HG03432 (cell line): ENCODE measurements at regions not wholly inside any gene's neighbourhood (a gene's known extent, or its start where the extent isn't known, plus 50 kb on each side); places are given as distances from the start of the nearest gene placed in this dataset.

ENCODE experiments used
- ATAC-seq: cut with Tn5 transposase; IDR thresholded peaks from one replicate; pipeline ENCODE4 v1.9.1; 2021; ENCODE audit warnings: mild to moderate bottlenecking, moderate library complexity; ENCODE audit not compliant: unreplicated experiment

DNA sequence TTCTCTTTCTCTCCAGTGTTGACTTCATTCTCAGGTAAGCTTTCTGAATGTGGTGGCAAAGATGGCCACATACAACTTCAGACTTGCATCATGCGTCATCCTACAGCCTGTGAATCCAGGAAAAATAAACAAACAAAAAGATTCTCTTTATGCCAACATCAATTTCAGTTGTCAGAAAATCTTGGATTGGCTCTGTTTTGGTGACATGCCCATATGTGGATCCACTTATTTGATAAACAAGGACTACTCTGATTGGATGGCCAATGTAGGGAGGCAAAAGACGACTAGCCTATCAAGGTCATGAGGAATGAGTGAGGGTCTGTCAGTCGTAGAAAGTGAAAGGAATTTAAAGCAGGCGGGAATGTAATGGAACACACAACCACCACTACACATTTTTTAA is 866.6 kb downstream of the USP25 start:
- no peak for ATAC-seq

- no peak for ATAC-seq
Observed at GRCh38 chr21:16597753-16598152, 868.0 kb downstream of the USP25 start.

DNA sequence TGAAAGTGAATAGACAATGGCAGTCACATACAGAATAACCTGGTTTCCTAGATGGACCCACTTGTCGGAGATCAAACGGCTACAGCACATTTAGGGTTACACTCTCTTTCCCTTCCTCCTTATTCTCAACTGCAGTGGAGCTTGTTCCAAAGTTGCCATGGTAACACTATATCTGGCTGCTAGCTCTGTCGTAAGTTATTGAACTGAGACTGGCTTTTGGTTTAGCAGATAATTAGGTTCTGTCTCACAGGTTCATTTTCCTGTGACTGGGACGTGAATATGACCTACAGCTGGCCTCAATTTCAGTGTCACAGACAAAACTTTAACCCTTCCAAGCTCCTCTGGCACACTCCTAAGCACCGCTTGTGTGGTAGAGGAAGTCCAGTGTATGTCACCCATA is 875.8 kb downstream of the USP25 start:
- ATAC-seq: no peak

- ATAC-seq: no peak
Observed at GRCh38 chr21:16606271-16606670, 876.5 kb downstream of the USP25 start.

- ATAC-seq: no peak
Observed at GRCh38 chr21:16608209-16608830, 878.5 kb downstream of the USP25 start.

- no peak for ATAC-seq
Observed at GRCh38 chr21:16619281-16619680, 889.5 kb downstream of the USP25 start.

- no peak for ATAC-seq
Observed at GRCh38 chr21:16620786-16621320, 891.1 kb downstream of the USP25 start.

- no peak for ATAC-seq
Observed at GRCh38 chr21:16624479-16625118, 888.2 kb upstream of the CXADR start.

- no peak for ATAC-seq
Observed at GRCh38 chr21:16625491-16625890, 887.4 kb upstream of the CXADR start.

- ATAC-seq: no peak
Observed at GRCh38 chr21:16633831-16634459, 878.9 kb upstream of the CXADR start.

DNA sequence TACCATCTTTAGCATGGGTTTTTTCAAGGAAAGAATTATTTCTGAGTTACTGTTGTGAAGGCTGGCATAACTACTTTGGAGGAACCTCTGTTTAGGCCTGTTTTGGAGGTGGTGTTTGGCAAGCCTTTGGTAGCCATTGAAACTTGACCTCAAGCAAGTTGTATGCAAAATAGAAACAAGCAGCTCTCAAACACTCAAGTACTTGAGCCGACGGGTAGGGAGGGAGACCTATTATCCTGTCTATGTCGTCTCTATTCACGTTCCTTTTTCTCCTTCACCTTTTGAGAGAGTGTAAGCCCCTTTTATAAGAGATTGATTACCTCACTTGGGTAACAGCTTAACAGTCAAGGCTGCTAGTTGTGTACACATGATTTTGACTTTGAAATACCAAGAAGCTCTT is 878.3 kb upstream of the CXADR start:
- no peak for ATAC-seq

DNA sequence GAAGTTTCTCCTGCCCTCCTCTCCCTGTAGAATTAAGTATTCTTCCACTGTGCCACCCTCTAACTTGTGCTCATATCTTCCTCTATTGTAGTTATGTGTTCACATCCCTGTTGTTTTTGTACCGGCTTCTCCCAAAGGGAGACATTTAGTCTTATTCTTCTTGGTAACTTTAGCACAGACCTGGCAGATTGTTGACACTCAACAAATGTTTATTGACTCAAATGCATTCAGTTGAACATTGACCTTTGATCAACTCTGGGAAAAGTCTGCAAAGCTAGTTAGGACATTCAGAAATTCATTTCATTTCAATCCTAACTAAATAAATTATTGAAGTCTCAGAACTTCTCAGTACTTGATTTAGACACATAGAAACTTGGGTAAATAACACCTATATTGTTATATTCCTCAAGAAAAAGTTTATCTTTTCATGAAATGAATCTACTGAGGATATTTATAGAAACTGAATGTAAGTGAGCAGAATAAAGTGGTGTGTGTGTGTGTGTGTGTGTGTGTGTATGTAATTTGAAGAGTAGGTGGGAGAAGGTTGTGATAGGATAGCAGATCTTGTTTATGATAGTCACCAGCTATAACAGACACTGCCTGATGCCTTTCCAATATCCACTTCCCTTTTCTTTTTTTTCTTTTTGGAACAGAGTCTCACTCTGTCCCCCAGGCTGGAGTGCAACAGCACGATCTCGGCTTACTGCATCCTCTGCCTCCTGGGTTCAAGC is 872.4 kb upstream of the CXADR start:
- no peak for ATAC-seq

DNA sequence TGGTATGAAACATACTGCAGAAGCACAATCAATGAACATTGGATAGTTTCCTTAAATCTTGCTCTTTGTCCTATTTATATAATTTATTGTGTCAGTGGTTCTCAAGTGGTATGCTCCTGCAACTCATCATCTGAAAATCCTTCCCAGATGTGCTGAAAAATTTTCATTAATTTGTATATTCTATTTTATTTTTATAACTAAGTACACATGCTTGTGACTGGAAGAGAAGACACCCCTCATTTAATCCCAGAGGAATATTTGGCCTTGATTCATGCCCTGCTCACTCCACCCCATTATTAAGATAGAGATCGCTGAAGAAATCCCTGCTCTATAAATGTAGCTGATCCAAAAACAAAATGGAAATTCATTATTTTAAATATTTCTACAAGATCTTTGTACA is 870.5 kb upstream of the CXADR start:
- no peak for ATAC-seq

DNA sequence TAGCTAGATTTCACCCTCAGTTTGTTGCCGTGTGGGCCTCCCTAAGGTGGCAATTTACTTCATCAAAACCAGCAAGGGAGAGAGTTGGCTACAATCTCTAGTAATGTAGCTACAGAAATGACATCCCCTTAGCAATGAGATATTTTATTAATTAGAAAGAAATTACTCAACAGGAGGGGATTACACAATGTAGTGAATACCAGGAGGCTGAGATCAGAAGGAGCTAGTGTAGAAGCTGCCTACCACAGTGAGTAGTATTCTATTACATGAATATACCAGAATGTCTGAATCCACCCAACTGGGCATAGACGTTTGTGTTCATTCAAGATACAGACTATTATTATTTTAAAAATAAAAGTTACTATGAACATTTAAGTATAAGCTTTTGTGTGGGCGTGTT is 868.2 kb upstream of the CXADR start:
- no peak for ATAC-seq

- ATAC-seq: no peak
Observed at GRCh38 chr21:16650714-16651366, 862.0 kb upstream of the CXADR start.

- ATAC-seq: no peak
Observed at GRCh38 chr21:16651956-16652355, 860.9 kb upstream of the CXADR start.

- ATAC-seq: no peak
Observed at GRCh38 chr21:16663436-16663835, 849.4 kb upstream of the CXADR start.

DNA sequence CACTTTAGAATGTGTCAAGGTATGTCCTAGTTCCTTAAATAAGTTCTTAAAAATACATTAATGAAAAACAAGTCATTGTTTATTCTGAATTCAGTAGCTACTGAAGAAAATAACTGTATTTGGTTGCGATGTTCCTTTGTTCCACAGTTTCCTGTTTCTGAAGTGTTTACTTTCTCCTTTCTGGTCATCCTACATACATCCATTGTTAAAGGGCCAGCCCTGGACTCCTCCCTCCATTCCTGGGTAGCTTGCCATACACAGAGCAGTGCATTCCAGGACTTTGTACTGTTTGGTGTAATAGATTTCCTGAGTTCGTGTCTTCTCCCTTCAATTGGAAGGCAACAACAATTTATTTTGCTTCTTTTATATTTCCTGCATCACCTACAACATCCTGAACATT is 845.4 kb upstream of the CXADR start:
- no peak for ATAC-seq

GRCh38 chr21:16674949-16675348 is 837.9 kb upstream of the CXADR start:
- ATAC-seq: no peak

DNA sequence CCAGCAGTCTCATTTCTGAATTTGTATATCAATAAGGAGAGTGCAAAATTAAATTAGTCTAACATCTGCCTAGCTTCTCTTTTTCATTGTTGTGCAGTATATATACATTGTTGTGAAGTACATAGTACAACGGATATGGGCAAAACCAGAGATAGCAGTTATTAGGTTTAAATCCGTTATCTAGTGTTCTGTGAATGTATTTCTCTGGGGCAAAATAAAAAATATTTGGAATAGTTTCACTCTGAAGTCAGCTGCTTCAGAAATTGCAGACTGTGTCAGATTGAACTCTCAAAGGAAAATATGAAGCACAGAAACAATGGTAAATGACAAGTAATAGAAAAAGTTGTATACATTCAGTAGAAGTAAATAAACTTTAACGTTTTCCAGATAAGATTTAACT is 836.5 kb upstream of the CXADR start:
- no peak for ATAC-seq
